GM21529 (cell line): ENCODE measurements at regions not wholly inside any gene's neighbourhood (a gene's known extent, or its start where the extent isn't known, plus 50 kb on each side); places are given as distances from the start of the nearest gene placed in this dataset.
A peak's percentile ranks its signal among the peaks of the same experiment; 100 is the strongest.
"Not testable (repeated sequence)": the region's sequence is repeated elsewhere in the genome, so short reads cannot be mapped to it uniquely, and the experiment has no call there.

ENCODE experiments used
- ATAC-seq: cut with Tn5 transposase; IDR thresholded peaks from one replicate; pipeline ENCODE4 v1.9.1; 2021; ENCODE audit not compliant: unreplicated experiment

DNA sequence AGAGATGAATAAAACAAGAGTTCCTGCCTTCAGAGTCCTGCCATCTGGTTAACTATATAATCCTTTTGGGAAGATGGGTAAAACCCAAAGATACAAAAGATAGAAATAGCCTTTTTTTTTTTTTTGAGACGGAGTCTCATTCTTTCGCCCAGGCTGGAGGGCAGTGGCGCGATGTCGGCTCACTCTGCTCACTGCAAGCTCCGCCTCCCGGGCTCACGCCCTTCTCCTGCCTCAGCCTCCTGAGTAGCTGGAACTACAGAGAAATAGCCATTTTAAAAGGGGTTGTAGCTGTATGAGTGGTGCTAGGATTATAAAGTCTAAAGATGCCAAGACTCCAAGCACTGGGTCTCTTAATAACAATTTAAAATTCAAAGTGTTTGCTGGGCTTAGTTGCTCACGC, 97.2 kb downstream of the KDR start:
- no peak for ATAC-seq

DNA sequence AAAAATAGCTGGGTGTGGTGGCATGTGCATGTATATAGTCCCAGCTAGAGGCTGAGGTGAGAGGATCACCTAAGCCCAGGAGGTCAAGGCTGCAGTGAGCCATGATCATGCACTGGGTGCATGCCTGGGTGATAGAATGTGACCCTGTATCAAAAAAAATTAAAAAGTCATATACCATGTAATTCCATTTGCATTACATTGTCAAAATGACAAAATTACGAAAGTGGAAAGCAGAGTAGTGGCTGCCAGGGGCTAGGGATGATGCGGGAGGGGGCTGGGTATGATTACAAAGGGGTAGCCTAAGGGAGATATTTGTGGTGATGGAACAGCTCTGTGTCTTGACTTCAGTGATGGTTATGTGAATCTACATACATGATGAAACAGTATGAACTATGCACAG, 97.8 kb downstream of the KDR start:
- no peak for ATAC-seq

DNA sequence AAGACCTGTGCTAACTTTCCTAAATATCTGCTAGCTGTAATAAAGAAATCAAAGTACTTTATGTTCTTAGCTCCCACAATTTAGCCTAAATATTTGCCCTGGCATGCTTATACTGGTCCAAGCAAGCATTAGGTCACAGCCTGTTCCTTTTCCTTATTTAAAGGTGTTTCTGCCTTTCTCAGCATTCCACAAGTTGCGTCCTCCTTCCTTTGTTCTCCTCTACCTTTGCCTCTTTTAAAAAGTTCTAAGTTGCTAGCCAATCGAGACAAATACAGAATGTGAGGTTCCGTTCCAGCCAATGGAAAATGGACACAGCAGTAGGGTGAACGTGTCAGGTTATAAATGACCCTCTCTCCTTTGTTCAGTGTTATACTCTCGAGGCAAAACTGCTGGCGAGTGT, 99.9 kb downstream of the KDR start:
- ATAC-seq: not testable (repeated sequence)

DNA sequence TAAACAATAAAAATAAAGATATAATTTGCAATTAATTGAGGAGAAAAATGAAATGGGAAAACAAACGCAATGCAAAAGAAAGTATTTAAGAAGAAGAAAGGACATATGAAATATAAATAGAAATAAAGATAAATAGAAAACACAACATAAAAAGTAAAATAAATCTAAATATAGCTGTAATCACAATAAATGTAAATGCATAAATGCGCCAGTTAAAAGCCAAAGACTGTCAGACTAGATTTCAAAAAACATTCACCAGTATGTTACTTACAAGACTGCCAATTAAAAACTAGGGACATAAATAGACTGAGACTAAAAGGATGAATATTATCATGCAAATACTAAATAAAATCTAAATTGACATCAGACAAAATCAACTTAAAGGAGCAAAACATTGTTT, 102.4 kb downstream of the KDR start:
- ATAC-seq: no peak

DNA sequence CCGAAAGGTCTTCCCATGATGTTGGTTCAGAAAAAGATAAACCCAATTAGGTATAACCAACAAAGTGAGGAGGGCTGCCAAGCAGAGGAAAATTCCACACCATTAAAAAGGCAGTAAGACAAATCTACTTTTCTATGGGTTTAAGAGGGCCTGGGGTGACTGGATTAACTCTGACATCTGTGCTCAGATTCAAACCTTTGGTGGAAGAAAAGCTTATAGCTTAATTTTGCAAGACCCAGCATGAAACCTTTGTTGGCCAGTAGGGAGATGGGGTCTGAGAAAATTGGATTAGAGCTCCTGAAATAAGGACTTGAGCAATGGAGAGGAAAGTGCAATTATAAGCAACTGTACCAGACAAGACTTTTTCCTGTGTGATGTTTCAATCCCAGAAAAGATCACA, 104.2 kb downstream of the KDR start:
- no peak for ATAC-seq

DNA sequence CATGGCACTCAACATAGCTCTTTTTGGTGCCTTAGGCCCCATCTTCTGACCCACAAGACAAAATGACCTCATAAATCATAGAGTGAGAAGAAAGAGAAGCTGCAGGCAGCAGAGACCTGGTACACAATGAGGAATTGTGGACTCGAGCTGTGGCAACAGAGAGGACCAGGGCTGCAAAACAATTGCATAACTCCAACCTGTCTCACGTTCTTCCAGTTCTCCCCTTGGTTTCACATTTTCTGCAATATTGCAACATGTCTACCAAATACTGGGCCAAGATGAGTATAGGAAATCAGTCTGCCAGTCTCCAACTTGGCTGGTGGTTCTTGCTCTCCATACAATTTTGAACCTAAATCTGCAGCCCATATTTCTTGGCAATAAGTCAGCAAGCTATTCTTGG, 105.3 kb downstream of the KDR start:
- no peak for ATAC-seq

DNA sequence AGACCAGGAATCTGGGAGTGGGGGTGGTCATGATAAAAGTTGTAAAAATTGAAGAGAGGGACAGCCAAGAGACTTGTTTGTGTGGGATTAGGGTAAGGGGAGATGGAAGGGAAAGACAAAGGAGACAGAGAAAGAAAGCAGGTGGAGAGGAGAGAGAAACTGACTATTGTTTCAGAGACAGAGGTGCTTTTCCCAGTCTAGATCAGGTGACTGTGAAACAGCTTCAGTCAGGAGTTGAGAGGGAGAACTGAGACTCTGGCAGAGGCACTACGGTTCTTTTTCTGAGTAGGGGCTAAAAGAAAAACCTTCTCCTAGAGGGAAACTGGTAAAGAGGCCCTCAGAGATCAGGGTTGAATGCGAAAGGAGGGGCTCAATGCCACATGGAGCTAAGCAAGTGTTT, 106.4 kb downstream of the KDR start:
- ATAC-seq: peak; percentile 60

DNA sequence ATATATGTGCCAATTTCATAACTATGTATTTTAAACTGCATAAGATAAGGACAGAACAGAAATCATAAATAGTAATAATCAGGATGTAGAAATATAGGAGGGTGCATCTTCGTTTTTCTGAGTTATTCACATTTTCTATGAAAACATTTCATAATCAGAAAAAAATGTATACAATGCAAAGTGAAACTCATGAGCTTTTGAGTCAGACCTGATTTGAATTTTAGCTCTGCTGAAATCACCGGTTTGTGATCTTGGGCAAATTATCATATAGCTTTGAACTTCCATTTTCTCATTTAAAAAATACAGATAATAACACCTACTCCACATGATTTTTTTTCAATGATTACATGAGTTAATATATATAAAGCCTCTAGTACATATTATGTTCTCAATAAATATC, 106.9 kb downstream of the KDR start:
- ATAC-seq: no peak

DNA sequence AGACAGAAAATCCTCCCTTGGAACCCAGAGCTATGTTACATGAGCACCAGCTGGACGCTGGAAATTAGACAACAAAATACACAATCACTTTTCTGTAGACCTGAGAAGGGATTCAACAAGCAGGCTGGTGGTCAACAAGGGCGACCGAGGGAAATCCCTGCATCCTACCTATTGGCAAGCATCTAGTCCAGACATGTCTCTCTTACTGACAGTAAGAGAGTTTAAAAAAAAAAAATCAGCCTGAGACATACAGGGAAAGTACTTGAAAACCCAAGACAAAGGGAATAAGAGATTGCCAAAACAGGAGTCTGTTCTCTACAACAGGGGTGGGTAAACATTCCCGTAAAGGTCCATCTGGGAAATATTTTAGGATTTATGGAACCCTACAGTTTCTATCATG, 108.0 kb downstream of the KDR start:
- no peak for ATAC-seq

DNA sequence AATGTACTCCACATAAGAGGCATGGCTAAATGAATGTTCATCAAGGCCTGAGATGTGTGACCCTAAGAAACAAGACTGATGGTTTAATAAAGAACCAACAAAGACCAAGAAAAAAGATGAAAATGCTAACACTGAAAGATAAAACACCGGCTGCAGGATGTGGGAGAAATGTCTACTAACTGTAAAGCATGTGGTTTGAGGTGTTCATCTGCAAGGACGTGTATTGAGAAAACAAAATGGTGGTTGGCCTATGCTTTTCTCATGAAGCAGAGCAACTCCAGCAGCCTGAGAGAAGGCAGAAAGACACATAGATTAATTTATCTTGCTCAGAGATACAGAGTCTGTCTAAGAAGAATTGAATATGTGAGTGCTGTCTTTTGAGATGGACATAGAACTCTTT, 109.3 kb downstream of the KDR start:
- no peak for ATAC-seq

DNA sequence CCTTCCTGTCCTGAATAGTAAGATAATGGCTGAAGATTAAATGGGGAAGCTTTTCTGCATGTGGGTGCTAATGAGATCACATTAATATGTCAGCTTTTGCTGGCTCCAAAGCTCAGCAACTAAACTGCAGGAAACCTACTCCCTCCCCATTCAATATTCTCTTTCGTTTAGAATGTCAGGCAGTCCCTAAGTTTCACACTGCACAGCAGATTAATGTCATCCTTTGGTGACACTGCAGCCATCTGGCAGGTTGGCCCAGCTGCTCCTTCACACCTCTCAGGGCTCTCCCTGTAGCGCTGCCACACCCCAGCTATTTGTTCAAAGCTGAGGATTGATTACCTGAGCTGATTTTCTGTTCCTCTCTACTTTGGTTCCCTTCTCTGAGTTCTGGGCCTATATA, 110.5 kb downstream of the KDR start:
- no peak for ATAC-seq

DNA sequence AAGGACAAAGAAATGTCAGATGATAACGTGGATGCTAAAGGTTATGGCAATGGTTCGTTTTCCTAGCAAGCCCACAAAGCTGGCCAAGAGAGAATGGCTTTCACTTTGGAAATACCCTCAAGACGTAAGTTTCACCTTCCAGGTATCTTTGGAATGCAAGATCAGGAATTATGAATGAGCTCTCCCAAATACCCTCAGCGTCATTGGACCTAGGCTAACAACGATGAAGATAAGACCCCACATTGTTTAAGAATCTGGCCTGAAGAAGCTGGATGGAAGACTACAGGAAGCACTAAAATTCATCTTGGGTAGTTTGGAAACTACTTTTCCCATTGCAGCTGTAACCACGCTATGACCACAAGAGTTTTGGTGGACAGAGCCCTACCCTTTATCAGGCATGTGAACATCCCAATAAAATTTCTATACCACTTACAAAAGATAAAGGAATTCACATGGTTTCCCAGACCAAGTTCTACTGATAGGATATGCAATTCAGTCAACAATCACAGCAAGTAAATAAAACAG, 111.9 kb downstream of the KDR start:
- no peak for ATAC-seq

DNA sequence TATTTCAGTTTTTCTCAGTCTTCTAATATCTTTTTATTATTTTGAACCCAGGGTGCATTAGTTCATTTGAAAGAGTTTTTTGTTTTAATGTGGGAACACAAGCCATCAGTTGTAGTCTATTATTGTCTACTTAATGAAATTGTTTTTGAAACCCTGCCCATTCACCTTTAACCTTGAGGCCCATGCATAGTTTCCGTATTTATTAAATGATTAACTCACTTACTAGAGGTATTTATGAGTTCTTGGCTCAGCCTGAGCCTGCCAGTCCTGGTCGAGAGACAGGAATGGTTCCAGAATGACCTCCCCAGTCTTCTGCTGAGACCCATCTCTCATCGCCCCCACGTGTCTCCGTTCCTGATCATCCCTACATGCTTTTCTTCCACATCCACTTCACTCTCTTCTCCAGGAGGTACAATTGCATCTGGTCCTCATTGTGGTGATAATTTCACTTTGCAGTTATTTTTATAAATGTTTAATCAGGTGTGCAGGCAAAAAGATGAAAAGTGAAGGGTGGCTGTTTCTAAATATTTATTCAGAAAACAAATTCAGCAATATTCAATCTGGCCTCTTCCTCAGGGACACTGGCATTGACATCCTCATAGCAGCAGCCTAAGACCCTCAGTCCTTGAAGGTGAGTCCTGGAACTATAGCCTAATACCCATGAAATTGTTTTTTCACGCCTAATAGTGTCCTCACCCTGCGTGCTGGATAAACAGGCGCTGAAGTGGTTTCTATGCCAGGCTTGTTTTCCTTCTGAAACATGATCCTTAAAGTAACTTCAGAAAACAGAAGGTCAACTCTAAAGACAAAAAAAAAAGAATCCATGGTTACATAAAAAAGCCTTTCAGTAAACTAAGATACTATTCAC, 112.8 kb downstream of the KDR start:
- ATAC-seq: no peak

DNA sequence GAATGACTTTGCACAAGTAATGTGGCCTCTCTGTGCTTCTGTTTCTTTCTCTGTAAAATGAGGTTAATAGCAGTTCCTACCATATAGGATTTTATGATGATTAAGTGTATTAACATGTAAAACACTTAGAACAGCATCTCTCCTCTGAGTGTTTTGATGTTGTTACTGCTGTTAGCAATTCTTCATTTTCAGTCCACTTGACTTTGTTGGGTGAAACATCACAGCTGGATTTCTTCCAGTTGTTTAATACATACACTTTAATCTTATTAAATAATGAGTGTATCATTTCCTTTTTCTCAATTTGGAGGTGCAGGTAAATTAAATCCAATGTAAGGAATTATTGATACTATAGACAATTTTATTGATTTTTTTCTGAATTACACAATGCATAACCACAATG, 113.6 kb downstream of the KDR start:
- no peak for ATAC-seq

DNA sequence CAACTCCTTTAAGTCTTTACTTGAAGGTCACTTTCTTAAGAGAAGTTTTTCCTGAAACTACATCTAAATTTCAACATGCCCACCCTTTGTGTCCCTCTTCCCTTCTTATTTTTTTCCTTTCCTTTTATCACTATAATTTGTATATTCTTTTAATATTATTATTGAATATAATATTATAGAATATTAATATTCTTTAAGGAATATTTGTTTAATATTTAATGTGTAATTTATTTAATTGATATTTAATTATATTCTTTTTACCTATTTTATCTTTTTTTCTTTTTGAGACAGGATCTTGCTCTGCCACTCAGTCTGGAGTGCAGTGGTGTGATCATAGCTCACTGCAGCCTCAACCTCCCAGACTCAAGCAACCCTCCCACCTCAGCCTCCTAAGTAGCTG, 114.8 kb downstream of the KDR start:
- ATAC-seq: no peak

DNA sequence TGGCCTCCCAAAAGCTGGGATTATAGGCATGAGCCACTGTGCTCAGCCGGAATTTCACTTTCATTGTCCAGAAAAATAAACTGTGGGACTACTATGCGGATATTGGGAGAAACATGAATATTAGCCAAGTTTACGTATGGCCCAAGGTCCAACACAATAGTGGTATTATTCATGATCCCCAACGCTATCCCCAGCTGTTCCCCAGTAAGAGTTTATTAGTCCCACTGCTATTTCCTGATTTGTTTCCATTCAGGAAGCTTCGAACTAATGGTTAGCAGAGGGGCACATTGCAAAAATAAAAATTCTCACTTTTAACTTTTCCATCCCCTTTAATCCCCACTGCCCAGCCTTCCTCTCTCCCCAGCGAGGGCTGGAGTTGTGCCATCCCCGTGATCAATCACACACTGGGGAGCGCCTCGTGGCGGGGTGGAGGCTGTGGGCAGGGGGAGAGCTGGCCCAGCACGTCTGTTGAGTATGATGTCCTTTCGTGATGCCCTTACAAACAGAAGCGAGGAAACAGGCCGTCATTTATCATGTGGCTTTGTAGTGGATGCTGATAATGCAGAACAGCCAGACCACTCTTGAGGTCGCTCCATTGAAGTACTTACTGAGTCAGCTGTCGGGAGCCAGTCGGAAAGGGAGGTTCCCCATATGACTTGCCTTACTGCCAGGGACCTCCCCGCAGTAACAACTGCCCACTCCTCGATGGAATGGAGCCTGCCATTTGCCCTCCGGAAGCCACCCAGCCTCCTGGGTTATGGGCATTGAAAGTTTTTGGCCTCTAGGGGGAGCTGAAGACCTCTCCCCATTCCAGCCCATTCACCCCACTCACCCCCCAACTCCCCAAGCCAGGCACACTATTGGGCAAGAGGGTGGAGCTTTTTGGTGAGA, 117.0 kb downstream of the KDR start:
- ATAC-seq: no peak

DNA sequence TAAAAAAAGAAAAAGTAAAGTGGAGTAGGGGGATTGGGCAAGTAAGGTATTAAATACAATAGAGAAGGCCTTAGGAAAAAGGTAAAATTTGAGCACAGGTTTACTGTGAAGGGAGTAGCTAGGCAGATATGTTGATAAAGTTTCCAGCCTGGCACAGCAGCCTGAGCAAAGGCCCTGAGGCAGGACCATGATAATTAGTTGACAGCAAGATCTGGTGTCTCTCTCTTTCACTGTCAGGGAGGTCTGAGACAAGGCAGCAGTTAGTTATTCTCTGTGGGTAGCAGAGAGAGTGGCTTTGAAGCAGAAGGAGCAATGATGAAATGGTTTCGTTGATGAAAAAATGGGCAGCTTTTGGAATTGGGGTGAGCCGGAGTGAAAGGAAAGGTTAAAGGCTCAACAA, 119.5 kb downstream of the KDR start:
- no peak for ATAC-seq

DNA sequence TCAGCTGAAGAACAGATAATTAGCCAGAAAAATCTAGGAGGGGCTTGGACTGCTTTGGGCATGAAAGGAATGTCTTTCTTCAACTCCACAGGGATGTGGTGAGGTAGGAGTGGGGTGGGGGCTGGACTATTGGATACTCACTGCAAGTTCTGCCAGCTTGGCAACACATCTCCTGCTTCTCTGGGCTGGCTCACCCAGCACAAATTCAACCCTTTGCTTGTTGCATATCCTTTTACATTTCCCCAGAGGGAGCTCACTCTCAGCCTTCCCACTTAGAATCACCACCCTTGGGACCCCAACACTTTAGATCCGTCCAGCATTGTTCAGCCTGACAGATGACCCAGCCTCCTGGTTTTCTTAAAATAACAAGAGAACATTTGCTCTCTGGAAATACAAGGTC, 120.6 kb downstream of the KDR start:
- no peak for ATAC-seq

DNA sequence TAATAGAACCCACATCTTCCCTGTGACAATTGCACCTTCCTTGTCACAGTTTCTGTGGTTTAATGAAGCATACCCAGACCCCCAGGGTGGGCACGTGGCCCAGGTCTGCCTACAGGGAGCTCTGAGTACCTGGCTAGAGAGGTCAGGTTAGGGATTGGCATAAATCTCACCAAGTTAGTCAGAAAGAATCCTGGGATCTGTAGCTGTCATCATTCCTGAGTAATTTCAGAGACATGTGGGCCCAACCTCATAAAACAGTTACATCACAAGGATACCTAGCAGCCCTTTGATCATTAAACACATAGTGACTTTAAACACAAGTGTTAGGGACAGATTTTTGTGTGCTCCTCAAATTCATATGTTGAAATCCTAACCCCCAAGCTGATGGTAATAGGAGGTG, 123.0 kb downstream of the KDR start:
- ATAC-seq: no peak

DNA sequence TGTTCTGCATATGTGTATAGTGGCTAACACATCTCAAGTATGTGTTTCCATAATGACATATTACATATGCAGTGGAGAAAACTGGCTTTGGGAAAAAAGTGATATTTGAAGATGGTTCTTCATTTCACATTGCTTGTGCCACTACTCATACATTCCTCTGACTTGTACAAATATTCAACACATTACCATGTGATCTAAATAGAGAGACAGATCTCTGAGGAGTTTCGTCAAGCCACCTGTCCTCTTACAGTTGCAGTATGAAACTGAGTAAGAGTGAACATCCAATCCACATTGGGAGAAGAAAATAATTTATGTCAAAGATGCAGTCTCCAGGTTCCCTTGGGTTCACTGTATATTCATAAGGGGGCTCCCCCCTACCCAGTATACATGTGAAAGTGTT, 123.9 kb downstream of the KDR start:
- no peak for ATAC-seq

DNA sequence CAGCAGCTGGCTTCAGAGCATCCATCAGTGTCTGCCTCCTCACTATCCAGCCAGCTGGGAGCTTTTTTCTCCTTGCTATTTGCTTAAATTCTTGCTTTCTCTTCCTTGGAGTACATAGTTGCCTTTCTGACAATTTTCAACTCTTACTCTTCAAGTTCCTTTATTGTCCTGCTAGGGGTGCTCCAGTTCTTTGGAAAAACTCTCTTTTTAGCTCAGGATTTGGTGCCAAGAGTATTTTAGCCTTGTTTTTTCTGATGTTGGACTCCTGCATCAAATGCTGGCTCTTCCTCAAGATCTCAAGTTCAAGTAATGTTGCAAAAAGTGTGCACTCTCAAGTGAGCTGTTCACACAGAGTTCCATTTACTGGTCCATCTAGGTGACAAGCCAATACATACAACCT, 126.4 kb downstream of the KDR start:
- ATAC-seq: no peak

DNA sequence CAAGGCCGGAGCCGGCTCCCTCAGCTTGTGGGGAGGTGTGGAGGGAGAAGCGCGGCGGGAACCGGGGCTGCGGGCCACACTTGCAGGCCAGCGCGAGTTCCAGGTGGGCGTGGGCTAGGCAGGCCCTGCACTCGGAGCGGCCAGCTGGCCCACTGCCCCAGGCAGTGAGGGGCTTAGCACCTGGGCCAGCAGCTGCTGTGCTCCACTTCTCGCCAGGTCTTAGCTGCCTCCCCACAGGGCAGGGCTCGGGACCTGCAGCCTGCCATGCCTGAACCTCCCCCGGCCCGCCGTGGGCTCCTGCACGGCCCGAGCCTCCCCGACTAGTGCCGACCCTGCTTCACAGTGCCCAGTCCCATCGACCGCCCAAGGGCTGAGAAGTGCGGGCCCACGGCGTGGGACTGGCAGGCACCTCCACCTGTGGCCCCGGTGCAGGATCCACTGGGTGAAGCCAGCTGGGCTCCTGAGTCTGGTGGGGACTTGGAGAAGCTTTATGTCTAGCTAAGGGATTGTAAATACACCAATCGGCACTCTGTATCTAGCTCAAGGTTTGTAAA, 131.8 kb downstream of the KDR start:
- ATAC-seq: not testable (repeated sequence)
